Stimulated activated CD4-positive, alpha-beta T cell treated with anti-CD3 and anti-CD28 coated beads, Interleukin-12 subunit alpha, Interleukin-12 subunit beta, amount 100 ng/mL, for 24 hours (primary cell): ENCODE measurements at regions not wholly inside any gene's neighbourhood (a gene's known extent, or its start where the extent isn't known, plus 50 kb on each side); places are given as distances from the start of the nearest gene placed in this dataset.

Source experiments
- DNase-seq, 2 experiments: peaks; one replicate each; pipeline ENCODE4 v3.0.0-alpha.2; 2020; ENCODE audit warnings: low read depth in 2 of 2

DNA sequence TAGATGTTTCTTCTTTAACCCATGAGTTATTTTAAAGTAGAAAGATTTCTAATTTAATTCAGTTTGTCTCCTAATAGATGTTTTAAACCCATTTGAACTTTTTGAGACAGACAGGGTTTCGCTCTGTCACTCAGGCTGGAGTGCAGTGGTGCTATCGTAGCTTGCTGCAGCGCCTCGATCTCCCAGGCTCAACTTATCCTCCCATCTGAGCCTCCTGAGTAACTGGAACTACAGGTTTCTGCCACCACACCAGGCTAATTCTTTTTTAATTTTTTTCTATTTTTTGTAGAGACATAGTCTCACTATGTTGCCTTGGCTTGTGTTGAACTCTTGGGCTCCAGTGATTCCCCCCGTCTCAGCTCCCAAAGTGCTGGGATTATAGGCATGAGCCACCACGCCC, 53.0 kb upstream of the RAB18 start:
- DNase-seq: no peak

DNA sequence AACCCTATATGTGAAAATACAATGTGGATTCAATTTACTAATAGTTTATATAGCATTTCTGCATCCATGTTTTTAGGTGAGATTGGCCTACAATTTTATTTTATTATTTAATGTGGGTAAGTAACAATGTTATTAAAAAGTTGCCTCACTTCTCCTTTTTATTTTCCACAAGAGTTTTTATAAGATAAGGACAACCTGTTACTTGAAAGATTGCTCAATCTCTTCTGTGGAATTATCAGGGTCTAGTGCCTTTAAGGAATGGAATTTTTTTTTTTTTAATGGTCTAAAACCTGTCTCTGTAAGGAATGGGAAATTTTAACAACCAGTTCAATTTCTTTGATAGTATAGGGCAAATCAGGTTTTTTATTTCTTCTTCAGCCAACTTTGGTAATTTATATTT, 53.9 kb upstream of the RAB18 start:
- no peak for DNase-seq

GRCh38 chr10:27449571-27449970, 54.5 kb upstream of the RAB18 start:
- DNase-seq: no peak

- DNase-seq: no peak
Observed at GRCh38 chr10:27448921-27449320, 55.2 kb upstream of the RAB18 start.

DNA sequence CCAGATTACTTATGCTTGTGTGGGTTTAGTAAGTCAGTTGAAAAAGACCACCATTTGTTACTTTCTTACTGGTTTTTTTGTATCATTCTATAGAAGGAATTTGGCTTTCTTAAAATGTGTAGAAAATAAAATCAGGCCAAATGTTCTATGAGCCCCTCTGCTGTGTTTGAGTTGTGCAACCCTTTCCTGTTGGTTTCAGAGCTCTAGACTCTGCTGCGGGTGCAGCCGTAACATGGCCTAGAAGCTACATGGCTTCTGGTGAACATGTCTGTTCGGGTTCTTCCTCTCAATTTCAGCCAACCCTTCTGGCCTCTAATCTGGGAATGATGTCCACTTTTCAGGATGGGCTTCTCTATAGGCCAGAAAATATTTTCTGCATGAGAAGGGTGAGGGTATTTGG, 56.6 kb upstream of the RAB18 start:
- DNase-seq: no peak

- DNase-seq: no peak
Observed at GRCh38 chr10:27446091-27446918, 57.8 kb upstream of the RAB18 start.

GRCh38 chr10:27445070-27445469, 59.0 kb upstream of the RAB18 start:
- no peak for DNase-seq

DNA sequence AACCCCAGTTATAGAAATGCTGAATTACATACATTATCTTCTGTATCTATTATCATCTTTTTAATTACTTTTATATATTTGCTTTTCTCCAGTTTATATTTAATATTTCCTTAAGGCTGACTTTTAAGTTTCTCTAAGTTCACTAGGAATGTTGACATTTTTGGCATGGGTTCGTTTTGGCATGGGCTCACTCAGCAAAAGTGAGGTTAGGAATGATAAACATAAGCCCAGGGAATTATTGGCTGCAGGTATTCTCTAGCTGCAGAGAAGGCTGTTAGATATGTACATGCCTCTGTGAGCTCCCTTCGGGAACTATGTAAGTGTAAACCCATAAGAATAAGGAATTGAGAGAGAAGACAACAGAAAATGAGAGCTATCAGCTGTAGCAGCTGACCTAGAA, 63.6 kb upstream of the RAB18 start:
- no peak for DNase-seq

DNA sequence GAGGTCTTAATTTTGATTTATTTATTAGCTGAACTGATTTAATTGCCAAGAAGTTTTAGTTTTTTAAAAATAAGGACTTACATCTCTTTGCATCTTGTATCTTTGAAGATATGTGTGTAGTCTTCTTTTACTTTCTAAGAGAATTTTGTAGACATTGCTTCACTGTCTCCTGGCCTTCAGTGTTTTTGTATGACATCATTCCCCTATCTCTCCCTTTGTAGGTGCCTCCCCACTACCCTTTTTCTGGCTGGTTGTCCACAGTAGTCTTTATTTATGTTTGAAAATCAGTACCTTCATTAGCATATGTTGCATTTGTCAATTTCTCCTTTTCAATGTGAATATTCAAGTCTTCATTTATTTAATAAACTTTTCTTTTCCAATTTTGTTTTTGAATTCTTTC, 64.1 kb upstream of the RAB18 start:
- no peak for DNase-seq

DNA sequence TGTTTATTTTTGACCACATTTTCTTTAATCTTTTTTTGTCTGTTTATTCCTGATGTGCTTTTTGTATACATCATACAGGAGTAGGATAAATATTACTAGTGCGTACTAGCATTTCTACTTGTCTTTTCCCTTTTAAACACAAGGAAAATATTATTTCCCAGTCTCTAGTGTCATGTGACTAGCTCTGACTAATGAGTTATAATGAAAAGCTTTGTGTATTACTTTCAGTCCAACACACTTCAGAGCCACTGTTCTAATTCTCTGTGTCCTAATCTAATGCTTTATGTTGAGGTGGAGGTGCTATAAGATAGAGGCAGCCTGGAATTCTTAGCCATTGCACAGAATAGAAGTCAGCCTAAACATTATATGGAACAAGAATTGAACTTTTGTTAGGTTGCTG, 65.0 kb upstream of the RAB18 start:
- DNase-seq: no peak

DNA sequence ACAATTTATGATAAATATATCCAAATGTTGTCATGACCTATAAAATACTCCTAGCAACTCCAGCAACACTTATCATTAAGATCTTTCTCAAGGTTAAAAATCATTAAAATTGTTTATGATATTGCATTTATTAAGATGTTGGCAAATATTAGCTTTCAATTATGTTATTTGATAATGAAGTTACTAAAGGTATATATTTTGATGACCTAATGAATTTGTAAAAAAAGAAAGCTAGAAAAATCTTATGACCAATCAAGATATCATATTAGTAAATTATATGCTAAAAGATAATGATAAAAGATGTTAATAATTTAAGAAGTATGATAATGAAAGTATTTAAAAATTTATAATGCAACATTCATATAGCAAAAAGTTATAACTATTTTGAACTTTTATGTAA, 66.3 kb upstream of the RAB18 start:
- no peak for DNase-seq

GRCh38 chr10:27436710-27437109, 67.4 kb upstream of the RAB18 start:
- no peak for DNase-seq

DNA sequence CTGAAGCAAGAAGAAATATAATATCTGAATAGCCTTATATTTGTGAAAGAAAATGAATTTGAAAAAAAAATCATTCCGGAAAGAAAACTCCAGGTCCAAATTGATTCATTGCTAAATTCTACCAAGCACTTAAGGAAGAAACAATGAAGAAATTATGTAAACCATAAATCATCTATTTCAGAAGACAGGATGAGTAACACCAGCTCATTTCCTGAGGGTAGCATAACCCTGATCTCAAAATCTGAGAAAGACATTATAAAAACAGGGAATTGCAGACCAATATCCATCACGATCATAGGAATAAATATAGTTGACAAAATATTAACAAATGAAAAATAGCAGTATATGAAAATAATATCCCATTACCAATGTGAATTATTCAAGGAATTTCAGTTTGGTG, 70.1 kb upstream of the RAB18 start:
- no peak for DNase-seq

DNA sequence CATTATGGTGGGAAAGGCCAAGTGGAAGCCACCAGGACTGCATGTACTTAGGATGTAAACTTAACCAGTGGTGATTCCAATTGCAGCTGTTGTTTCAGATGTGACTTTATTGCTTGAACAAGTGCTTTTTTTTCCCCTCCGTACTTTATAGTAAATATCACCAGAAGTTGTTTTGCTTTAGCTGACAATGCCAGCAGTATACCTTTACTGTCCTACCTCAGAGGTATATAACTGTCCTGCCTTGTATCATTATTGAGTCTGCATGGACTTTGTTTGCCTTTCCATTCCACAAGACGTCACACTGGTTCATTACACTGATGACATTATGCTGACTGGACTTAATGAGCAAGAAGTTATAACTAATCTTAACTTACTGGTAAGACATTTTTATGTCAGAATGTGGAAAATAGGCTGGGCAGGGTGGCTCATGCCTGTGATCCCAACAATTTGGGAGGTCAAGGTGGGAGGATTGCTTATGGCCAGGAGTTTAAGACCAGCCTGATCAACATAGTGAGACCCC, 77.1 kb upstream of the RAB18 start:
- DNase-seq: no peak

- DNase-seq: no peak
Observed at GRCh38 chr10:27413831-27414348, 90.2 kb upstream of the RAB18 start.

DNA sequence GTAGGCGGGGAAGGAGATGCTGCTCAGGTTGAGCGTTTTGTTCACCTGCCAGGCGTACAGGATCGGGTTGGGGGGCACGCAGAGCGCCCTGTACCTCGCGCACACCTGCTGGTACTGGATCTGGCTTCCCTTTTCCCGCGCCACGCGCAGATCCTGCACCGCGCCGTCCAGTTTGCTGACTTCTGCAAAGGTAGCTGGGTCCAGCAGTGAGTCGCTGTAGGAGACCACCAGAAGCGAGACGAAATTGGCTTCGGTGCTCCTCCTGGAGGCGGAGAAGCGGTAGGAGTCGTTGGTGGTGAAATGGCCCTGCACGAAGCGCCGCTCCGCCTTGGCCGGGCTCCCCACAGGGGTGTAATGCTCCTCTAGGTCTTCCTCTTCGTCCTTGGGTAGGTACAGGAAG, 90.7 kb upstream of the RAB18 start:
- DNase-seq: no peak

DNA sequence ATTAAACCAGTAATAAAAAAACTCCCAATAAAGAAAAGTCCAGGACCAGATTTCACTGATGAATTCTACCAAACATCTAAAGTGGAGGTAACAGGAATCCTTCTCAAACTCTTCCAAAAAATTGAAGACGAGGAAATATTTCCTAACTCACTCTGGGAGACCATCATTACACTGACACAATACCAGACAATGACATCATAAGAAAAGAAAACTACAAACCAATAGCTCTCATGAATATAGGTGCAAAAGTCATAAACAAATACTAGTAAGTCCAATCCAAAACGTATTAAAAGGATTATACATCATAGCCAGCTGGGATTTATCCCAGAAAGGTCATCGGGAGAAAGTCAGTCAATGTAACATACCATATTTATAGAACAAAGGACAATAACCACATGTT, 94.0 kb upstream of the RAB18 start:
- DNase-seq: no peak

- DNase-seq: no peak
Observed at GRCh38 chr10:27407271-27407670, 96.8 kb upstream of the RAB18 start.

GRCh38 chr10:27399871-27400270, 104.2 kb upstream of the RAB18 start:
- no peak for DNase-seq

DNA sequence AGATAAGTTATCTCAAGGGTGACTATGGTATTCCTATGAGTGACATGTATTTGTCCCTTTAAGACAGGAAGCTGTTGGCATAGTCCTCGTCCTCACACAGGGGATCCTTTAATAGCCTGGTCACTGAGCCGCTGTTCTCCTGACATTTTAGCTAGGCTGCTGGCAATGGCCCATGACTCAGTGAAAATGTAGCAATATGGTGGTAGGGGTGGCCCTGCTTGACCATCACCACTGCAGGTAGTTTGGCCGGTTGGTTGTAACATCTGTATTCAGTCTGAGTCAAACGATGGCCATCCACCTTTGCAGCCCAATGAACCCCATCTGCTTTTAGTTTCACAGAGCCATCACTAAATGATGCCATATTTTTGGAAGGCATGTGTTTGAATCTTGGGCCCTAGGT, 110.1 kb upstream of the RAB18 start:
- DNase-seq: no peak

GRCh38 chr10:27392606-27393005, 111.5 kb upstream of the RAB18 start:
- DNase-seq: no peak

DNA sequence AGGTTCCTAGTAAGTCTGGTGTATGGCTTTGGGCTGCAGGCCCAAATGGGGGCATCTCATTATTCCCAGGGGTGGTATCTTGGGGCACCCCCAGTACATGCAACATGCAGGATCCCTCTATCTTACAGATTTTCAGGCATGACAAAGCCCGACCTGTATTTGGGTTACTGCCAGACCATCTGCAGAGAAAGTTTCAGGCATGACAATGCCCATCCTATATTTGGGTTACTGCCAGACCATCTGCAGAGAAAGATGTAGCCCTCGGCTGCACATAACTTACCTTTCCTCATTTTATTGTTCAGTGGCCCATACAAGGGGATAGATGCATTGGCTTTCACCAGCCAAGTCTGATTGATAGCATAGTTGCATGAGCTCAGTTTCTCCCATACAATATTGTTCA, 112.2 kb upstream of the RAB18 start:
- no peak for DNase-seq

- DNase-seq: no peak
Observed at GRCh38 chr10:27391325-27391724, 112.8 kb upstream of the RAB18 start.

GRCh38 chr10:27390681-27391080, 113.4 kb upstream of the RAB18 start:
- no peak for DNase-seq
